ENCODE measurements at regions not wholly inside any gene's neighbourhood (a gene's known extent, or its start where the extent isn't known, plus 50 kb on each side); places are given as distances from the start of the nearest gene placed in this dataset.

- TF ChIP-seq POLR2A (IDR thresholded peaks at IDR 0.05) (no peak), CTCF (IDR thresholded peaks at IDR 0.05 in 4 of 5, conservative IDR thresholded peaks at IDR 0.05 in 1 of 5) (no peak)
These were observed 188.7 kb downstream of the CHRM3 start for GRCh38 chr1:239575113-239575512.

Measured in gastrocnemius medialis (tissue), 4 donors.